ENCODE measurements at regions not wholly inside any gene's neighbourhood (a gene's known extent, or its start where the extent isn't known, plus 50 kb on each side); places are given as distances from the start of the nearest gene placed in this dataset.

GRCh38 chr9:680106-680505 lies 161.4 kb upstream of the DMRT1 start (continued):
- no peak for TF ChIP-seq HNRNPUL1 (IDR thresholded peaks at IDR 0.05; ENCODE audit: low read depth, low read length)
- TF ChIP-seq ZNF431 (CRISPR knock-in tag; IDR thresholded peaks at IDR 0.05; ENCODE audit: borderline replicate concordance, low read depth) = no peak
- no peak for TF ChIP-seq MYC (CRISPR knock-in tag; IDR thresholded peaks at IDR 0.05; ENCODE audit: borderline replicate concordance)

- no peak overlapping the region for H2AFZ ChIP-seq (ENCODE audit: low read length)
- H3K27me3 ChIP-seq (ENCODE audit: control insufficient read depth in 1 of 2, insufficient read depth in 2 of 2, low read length in 2 of 2) = no peaks in the 10 kb centered on the region; a peak in 1 of 5 replicates
- CTCF ChIA-PET (ENCODE audit: low intra/inter-chr PET ratio, low total read pairs) = no interaction called here
- peaks cover 0 to 11% of the 10 kb centered on the region in 2 experiments; a peak in 2 of 5 replicates for H3K36me3 ChIP-seq (replicated peaks in 1 of 2; ENCODE audit: control insufficient read depth in 1 of 2, insufficient read depth in 2 of 2, low read length in 2 of 2)
- BruUV-seq (replicated peaks) = TSS peak; percentile 68
- DNase-seq (ENCODE audit: low spot score) = peak; percentile 99
- peaks cover 61% of the 10 kb centered on the region for H3K79me2 ChIP-seq (ENCODE audit: insufficient read depth, low read length)
- peak overlapping the region; percentile 94 for H3K27ac ChIP-seq (ENCODE audit: extremely low read length, insufficient read depth, low read length)
- H3K4me3 ChIP-seq (replicated peaks in 1 of 3; ENCODE audit: insufficient read depth in 1 of 3, low read depth in 2 of 3, low read length in 3 of 3) = peak overlapping the region; percentile 67 to 74 (median 67)
- no peaks in the 10 kb centered on the region for H3K9me3 ChIP-seq (ENCODE audit: low read length)
- peaks cover 79% of the 10 kb centered on the region for H3K4me1 ChIP-seq (ENCODE audit: insufficient read depth, low read length)
- in situ Hi-C loops (cut with HindIII; ENCODE audit: extremely low pct_ligation_motif_present, low pct_unique_long_range_greater_than_20kb) = no loop called here
- POLR2A ChIA-PET = interaction anchor here (0.8 to 7.1 kb wide), 15 partner anchors 9 to 109 kb away, joined by 3 to 320 read pairs (median 5); no protein-coding TSS in a partner anchor
- H4K20me1 ChIP-seq (ENCODE audit: insufficient read depth, low read length) = no peaks in the 10 kb centered on the region
- H3K4me2 ChIP-seq (ENCODE audit: low read depth, low read length) = peak overlapping the region; percentile 87
- peak overlapping the region; percentile 85 for H3K9ac ChIP-seq (ENCODE audit: insufficient read depth, low read depth, low read length)
- FAIRE-seq = peak; percentile 84
- ATAC-seq = peak; percentile 98
- WGBS (ENCODE audit: low lambda C conversion rate) = 3% methylated on average over 12 of the region's 12 CpGs
- intact Hi-C loops (cut with micrococcal nuclease; ENCODE audit: unreplicated experiment) = loop anchor here (1.0 to 2.0 kb wide), 5 partner anchors 9 to 78 kb away; no protein-coding TSS in a partner anchor
- no peak for TF ChIP-seq ATAD3A (CRISPR knock-in tag; IDR thresholded peaks at IDR 0.05)
- no peak for TF ChIP-seq NFE2L1 (CRISPR knock-in tag; IDR thresholded peaks at IDR 0.05; ENCODE audit: borderline replicate concordance)
- TF ChIP-seq RFX5 (IDR thresholded peaks at IDR 0.05; ENCODE audit: low read depth, low read length) = no peak
- peak; percentile 99 for TF ChIP-seq HNF4A (CRISPR knock-in tag; IDR thresholded peaks at IDR 0.05)
- no peak for TF ChIP-seq PCBP2 (optimal IDR thresholded peaks at IDR 0.05; ENCODE audit: low read depth, low read length, poor library complexity, severe bottlenecking)
- TF ChIP-seq TCF7L2 (IDR thresholded peaks at IDR 0.05; ENCODE audit: low read depth, low read length) = peak; percentile 67
- TF ChIP-seq NR2F2 (IDR thresholded peaks at IDR 0.05; ENCODE audit: borderline replicate concordance, low read depth) = peak; percentile 92; the same call in 1 of the 2 replicates
- peak; percentile 52; the same call in 1 of the 2 replicates for TF ChIP-seq PRMT3 (CRISPR knock-in tag; IDR thresholded peaks at IDR 0.05; ENCODE audit: borderline replicate concordance, low read depth)
- no peak for TF ChIP-seq THAP8 (CRISPR knock-in tag; IDR thresholded peaks at IDR 0.05; ENCODE audit: borderline replicate concordance)
- peak; percentile 62; the same call in 1 of the 2 replicates for TF ChIP-seq ZNF772 (CRISPR knock-in tag; IDR thresholded peaks at IDR 0.05)
- TF ChIP-seq SIX4 (CRISPR knock-in tag; IDR thresholded peaks at IDR 0.05) = peak; percentile 91
- peak; percentile 25; the same call in 1 of the 2 replicates for TF ChIP-seq ZNF205 (CRISPR knock-in tag; IDR thresholded peaks at IDR 0.05)
- no peak for TF ChIP-seq ZNF441 (CRISPR knock-in tag; IDR thresholded peaks at IDR 0.05; ENCODE audit: borderline replicate concordance)
- TF ChIP-seq ZMYM3 (CRISPR knock-in tag; IDR thresholded peaks at IDR 0.05) = peak; percentile 41; the same call in 1 of the 2 replicates
Measured at GRCh38 chr9:682633-683508, 158.6 kb upstream of the DMRT1 start.

All from HepG2 (cell line).